Stimulated activated CD8-positive, alpha-beta memory T cell treated with anti-CD3 and anti-CD28 coated beads, Interleukin-2, amount 100 ng/mL, for 1 hour (primary cell): ENCODE measurements at regions not wholly inside any gene's neighbourhood (a gene's known extent, or its start where the extent isn't known, plus 50 kb on each side); places are given as distances from the start of the nearest gene placed in this dataset.
"Not testable (repeated sequence)": the region's sequence is repeated elsewhere in the genome, so short reads cannot be mapped to it uniquely, and the experiment has no call there.

Experiments
- DNase-seq, 2 donors: peaks; one replicate each; pipeline ENCODE4 v3.0.0-alpha.2; 2020; ENCODE audit warnings: low read depth in 2 of 2

DNA sequence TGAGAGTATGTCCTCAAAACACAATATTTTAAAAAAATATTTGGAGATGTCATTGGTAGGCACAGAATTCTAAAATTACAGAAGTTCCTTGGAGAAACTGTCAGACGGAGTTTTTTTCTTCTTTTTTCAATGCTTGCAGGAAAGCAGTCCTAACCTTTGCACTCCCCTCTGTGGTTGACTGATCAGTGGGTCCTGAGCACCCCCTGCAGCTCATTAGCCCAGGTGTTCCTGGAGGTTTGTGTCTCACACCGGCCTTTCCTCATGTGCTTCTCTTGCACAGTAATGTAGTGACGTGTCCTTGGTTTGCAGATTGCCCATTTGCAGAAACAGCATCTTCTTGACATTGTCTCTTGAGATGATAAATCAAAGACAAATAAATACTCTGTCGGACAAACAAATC, 513.0 kb downstream of the TMEM121 start:
- DNase-seq = peak in 1 of 2 donors; percentile 17

DNA sequence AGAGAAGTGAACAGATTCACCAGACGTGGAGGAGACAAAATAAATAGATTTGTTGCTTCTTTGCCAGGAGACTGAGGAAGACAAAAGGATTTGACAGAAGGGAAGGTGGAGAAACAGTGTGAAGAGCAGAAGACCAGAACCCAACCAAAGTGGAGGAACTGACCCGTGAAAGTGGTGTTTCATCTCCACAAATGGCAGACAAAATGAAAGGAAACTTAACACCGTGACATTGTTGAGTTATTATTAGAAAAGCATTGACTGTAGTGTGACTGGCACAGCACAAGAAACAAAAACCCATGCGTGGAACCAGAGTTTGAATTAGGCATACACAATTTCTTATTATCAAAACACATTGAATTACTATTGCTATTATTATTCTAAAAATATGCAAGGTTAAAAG, 518.1 kb downstream of the TMEM121 start:
- DNase-seq = no peak

DNA sequence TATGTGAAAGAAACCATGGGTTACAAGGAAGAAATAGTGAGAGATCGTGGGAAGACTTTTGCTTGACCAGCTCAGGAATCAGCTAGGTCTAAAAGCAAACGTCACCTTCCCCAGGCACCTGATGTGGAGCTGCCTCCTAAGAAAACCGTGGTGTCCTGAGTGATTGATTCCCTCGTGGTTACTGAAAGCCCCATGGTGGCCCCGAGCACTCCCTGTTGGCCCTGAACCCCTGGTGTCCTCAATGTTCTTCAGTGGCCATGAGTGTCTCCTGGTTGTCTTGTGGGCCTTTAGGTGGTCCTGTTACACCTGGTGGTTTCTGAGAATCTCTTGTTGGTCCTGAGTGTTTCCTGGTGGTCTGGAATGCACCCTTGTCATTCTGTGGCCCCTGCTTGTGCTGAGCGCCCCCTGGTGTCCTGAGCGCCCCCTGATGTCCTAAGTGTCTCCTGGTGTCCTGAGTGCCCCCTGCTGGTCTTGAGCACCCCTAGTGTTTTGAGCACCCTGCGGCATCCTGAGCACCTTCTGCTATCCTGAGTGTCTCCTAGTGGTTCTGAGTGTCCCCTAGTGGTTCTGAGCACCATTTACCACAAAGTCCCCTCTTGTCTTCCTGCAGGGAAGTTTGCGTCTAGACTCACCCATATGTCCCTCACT, 518.7 kb downstream of the TMEM121 start:
- peak; percentile 50 to 64 for DNase-seq

DNA sequence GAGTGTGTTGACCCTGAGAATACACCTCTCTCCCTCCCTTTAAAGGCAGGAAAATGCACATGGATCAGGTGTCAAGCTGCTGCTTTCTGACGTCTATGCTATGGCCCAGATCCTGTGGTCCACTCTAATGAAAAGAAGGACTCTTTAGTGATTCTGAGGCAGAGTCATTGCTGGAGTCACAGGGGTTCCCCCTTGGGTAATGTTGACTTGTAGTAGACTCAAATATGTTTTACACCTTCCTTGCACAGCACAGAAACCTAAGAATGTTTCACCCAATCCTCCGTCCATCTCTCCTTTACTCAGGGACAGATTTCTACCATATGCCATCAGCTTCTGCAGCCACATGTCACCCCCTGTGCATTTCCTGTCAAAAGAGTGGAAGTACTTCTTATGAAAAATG, 525.4 kb downstream of the TMEM121 start:
- no peak for DNase-seq

DNA sequence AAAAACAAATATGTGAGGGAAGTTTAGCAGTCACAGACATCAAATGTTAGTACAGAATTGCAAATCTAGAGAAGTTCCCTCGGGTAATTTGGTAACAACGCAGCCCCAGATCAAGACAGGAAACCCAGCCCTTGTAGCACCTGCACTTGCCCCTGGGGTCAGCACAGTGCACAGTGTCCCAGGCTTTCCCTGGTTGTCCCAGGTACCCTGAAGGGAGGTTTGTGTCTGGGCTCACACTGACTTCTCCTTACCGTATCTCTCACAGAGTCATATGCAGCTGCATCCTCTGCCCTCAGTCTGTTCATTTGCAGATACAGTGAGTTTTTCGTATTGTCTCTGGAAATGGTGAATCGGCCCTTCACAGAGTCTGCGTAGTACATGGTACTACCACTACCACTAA, 528.9 kb downstream of the TMEM121 start:
- no peak for DNase-seq

DNA sequence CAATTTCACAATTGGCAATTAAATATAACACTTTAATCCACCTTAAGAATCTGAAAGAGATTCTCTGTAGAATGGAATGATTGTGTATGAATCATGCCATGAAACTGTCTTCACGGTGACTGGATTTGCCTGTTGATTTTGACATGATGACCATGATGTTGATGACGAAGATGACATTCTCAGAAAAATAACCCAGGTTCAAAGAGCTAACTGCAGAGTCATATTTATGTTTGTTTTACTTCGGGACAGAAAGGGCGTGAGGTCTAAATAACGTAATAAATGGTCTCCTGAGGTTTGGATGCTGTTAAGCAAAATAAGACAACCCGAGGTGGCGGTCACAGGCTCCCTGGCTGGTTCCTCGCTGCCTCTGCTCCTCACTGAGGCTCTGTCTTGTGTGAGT, 532.0 kb downstream of the TMEM121 start:
- DNase-seq = no peak

DNA sequence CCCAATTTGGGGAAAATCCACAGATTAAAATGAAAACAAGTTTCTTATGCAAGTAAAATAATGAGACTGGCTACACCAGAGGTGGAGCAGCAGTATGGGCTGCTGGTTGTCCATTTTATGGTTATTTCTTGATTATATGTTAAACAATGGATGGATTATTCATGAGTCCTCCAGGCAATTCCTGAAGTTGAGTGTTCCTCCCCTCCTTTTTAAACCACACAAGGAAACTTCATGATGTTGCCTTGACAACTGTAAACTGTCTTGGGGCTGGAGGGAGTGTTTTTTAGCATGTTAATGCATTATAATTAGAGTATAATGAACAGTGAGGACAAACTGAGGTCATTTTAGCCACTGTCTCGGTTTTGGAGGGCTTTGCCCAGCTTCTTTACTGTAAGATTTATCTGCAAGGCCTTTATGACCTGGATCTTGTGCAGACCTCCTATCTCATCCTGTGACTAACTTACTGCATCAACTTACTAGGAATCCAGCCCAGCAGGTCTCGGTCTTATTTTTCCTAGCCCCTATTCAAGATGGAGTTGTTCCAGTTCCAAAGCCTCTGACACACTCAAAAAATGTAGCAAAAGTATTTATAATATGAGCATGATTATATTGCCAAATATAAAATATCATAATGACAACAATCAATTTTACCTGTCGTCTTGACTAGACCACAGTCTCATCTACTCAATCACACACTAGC, 534.0 kb downstream of the TMEM121 start:
- no peak for DNase-seq

DNA sequence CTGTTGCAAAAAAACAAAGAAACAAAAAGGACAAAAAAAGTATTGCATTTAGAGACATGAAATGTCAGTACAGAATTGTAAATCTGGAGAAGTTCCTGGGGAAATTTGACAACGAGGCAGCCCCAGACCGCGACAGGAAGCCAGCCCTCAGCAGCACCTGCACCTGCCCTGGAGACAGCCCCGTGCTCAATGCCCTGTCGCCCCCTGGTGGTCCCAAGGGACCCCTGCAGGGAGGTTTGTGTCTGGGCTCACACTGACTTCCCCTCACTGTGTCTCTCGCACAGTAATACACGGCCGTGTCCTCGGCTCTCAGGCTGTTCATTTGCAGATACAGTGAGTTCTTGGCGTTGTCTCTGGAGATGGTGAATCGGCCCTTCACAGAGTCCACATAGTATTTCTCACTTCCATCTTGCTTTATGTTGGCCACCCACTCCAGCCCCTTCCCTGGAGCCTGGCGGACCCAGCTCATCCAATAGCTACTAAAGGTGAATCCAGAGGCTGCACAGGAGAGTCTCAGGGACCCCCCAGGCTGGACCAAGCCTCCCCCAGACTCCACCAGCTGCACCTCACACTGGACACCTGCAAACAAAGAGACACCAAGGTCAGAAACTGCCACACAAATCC, 535.6 kb downstream of the TMEM121 start:
- peak; percentile 70 to 71 for DNase-seq

DNA sequence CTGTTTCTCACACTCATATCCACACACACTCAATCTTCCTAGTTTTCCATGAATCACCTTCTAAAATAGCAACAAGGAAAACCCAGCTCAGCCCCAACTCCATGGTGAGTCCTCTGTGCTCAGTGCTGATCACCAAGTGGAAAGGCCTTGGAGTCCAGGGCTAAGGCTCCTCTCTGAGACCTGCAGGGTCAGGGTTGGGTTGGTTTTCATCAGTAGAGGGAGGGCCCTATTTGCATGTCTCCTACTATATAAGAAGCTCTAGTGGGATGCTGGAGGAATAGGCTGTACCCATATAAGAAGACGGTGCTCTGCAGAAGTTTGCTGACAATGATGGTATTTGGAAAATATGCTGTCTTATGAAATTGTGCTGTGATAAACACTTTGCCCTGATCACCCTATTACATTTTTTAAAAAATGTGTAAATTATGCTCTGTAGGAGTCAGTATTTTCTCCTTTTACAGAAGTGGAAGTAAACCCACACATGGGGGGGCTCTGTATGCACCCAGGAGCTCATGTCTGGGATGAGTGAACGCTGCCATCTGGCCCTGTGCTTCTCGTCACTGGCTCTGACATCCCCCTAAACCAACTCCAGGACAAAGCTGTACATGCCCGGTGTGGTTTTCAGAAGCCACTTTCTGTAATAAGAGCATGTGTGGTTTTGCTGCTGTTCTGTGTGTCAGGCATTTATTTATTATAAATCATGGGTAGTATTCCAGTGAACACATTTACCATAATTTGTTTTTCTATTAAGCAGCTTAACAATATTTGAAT, 536.3 kb downstream of the TMEM121 start:
- no peak for DNase-seq

DNA sequence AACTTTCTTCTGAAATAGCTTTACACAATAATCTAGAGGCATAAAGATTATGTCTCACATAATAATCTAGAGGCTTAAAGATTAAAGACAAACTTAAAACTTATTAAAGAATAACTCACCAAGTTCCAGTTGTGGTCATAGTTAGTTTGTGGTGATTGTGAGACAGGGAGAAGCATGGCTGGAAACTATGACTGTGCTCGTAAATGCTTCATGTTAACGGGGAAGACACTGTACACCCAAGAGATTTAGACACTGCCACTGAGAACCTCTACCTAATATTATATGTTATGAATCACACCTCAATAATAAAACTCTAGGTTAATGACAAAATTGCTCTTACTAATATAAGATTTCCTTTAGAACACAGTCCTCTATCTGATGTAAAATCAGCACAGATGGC, 541.6 kb downstream of the TMEM121 start:
- DNase-seq = no peak

DNA sequence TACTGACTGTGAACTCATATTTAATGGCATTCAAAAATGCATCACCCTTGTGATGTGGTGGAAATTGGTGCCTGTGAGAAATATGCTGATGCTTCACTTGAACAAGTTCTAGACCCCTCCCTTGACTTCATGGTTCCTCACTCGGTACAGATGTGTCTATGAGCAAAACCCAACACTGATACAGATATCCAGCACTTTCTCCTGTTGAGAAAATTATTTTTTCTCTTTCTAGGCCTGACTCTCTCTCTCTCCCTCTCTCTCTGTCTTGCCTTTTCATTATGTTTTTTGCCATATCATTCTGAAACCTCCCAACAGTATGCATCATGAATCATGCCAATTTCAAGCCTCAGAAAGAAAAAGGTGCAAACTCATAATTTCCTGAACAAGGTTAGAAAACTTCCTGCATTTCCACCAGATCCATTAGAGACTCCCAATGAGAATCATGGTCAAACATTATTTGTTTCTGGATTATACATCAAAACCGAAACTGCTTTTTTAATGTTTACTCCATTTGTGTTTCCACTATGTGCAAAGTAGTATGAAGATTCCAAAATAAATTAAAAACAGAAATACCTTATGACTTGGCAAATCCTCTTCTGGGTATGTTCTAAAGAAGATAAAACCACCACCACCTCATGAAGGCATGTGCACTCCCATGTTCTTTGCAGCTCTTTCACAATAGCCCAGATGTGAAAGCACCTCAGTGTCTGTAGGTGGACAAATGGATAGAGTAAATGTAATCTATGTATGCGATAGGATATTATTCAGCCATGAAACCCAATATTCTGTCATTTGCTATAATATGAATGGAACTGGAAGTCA, 543.6 kb downstream of the TMEM121 start:
- DNase-seq = no peak

DNA sequence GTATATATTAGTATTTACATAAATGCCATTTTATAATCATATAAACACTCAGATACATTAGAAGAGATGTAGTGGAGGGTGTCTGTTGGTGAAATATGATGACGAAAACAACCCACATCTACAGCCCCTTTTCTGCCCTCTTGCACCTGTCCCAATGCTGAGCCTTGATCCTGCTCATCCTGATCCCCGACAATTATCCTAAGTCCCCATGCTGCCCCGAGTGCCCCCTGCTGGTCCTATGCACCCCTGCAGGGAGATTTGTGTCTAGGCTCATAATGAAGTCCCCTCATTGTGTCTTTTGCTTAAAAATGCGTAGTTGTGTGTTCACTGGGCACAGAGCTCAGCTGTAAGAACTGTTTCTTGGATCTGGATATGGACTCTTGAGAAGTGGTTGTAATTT, 554.5 kb downstream of the TMEM121 start:
- no peak for DNase-seq

DNA sequence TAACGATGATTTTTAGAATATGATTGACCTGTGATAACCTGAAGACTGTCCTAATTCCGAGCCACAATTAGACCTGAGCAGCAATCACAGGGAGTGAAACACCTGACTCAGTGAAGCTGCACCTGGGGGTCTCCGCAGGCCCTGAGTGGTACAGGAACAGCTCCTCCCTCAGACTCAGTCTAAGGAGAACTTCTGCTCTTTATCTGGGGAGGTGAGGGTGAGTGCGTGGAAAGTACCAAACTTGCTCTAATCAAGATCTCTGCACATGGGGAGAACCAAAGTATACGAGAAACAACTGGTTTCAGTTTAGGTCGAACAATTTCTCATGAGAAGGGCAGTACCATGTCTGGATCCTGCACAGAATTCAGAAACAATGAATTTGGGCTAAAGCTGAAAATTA, 555.3 kb downstream of the TMEM121 start:
- DNase-seq = not testable (repeated sequence)

DNA sequence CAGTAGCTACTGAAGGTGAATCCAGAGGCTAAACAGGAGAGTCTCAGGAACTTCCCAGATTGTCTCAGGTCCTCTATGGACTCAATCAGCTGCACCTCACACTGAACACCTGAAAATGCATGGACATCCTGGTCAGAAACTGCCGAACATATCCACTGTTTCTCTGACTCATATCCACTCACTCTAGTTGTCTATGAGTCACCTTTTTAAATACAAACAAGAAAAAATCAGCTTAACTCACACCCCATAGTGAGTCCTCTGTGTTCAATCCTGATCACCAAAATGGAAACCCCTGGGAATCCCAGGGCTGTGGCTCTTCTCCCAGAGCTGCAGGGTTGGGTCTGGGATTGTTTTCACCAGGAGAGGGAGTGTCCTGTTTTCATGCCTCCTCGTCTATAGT, 556.7 kb downstream of the TMEM121 start:
- no peak for DNase-seq

DNA sequence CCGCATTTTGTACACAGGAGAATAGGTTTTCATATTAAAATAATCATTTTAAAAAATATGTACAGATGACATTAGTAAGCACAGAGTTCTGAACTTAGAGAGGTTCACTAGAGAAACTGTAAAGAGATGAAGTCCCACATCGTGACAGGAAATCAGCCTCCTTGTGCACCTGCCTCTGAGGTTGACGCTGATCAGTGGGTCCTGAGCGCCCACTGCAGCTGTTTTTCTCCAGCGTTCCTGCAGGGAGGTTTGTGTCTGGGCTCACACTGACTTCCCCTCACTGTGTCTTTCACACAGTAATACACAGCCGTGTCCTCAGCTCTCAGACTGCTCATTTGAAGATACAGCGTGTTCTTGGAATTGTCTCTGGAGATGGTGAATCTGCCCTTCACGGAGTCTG, 561.5 kb downstream of the TMEM121 start:
- no peak for DNase-seq

DNA sequence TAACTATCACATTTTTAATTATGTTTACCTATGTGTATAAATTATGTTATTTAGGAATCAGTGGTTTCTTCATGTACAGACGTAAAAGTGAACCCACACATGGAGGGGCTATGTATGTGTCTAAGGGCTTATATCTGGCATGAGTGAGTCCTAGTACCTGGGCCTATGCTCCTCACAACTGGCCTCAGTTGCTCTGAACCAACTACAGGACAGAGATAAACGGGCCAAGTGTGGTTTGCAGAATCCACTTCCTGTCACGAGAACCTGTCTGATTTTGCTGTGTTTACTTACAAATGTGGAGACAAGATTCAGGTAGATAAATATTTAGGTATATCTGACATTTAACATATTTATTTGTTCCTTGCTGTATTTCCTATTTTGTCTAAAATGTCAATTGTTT, 562.5 kb downstream of the TMEM121 start:
- not testable (repeated sequence) for DNase-seq

DNA sequence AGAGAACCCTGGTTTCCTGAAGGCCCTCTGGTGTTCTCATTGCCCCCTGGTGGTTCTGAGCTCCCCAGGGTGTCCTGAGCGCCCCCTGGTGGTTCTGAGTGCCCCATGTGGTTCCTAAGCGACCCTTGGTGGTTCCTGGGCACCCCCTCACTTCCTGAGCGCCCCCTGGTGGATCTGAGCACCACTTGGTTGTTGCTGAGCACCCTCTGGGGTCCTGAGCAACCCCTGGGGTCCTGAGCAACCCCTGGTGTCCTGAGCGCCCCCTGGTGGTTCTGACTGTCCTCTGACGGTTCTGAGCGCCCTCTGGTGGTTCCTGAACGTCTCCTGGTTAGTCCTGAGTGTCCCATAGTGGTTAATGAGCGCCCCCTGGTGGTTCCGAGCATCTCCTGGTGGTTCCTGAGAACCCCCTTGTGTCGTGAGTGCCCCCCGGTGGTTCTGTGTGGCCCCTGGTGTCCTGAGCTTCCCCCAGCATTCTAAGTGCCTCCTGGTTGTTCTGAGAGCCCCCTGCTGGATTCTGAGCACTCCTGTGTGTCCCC, 568.3 kb downstream of the TMEM121 start:
- DNase-seq = peak in 1 of 2 donors; percentile 4

DNA sequence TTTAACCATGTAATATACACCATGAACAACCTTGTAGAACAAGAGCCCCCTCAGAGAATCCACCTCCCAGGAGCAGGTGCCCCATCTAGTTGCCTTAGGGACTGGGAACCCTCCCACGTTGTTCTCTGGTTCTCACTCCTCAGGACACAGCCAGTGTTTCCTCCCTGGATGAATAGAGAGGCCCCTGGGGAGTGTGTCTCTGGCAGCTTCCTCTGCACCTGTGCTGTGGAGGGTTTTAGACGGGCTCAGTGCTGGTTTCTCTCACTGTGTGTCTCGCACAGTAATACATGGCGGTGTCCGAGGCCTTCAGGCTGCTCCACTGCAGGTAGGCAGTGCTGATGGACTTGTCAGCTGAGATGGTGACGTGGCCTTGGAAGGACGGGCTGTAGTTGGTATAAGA, 581.3 kb downstream of the TMEM121 start:
- no peak for DNase-seq

DNA sequence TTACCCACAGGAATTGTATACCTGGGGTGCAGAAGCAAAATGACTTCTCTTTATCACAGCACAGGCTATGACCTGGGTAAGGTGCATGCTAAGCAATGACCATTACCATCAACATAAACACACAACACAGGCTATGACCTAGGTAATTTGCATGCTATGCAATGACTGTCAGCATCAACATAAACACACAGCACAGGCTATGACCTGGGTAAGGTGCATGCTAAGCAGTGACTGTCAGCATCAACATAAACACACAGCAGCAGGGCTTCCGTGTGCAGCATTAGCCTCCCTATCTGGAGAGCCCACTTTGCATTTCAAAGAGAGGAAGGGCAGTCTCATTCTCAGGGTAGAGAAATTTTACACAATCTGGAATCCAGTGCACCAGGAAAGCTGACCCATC, 583.0 kb downstream of the TMEM121 start:
- DNase-seq = no peak

DNA sequence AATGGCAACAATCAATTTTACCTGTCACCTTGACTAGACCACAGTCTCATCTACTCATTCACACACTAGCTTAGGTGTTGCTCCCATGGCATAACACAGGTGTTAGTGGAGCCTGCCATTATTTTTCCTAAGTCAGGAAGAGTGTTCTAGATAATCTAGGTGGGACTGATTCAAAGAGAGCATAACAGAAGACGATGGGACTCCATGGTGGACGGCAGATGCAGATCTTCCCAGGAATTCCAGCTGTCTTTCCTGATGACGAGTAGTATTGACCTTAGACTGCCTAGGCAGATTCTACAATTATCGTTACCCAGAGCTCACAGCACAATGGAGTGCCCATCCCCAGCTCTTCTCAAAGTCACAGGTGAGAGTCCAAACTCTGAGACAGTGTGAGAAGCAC, 589.0 kb downstream of the TMEM121 start:
- no peak for DNase-seq

DNA sequence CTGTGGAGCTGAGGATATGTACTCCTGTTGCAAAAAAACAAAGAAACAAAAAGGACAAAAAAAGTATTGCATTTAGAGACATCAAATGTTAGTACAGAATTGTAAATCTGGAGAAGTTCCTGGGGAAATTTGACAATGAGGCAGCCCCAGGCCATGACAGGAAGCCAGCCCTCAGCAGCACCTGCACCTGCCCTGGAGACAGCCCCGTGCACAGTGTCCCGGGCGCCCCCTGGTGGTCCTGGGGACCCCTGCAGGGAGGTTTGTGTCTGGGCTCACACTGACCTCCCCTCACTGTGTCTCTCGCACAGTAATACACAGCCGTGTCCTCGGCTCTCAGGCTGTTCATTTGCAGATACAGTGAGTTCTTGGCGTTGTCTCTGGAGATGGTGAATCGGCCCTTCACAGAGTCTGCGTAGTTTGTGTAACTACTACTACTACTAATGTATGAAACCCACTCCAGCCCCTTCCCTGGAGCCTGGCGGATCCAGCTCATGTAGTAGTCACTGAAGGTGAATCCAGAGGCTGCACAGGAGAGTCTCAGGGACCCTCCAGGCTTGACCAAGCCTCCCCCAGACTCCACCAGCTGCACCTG, 590.1 kb downstream of the TMEM121 start:
- not testable (repeated sequence) for DNase-seq
